NAMALWA (cell line): ENCODE measurements at regions not wholly inside any gene's neighbourhood (a gene's known extent, or its start where the extent isn't known, plus 50 kb on each side); places are given as distances from the start of the nearest gene placed in this dataset.

Experiments used
- DNase-seq: peaks from one replicate; pipeline ENCODE4 v3.0.0-alpha.2; 2015; ENCODE audit warnings: low spot score

- DNase-seq: no peak
Measured at GRCh38 chr12:19053218-19053617, 76.3 kb upstream of the PLEKHA5 start.

- DNase-seq: no peak
Measured at GRCh38 chr12:19054035-19054434, 75.5 kb upstream of the PLEKHA5 start.

- DNase-seq: no peak
Measured at GRCh38 chr12:19055589-19055988, 73.9 kb upstream of the PLEKHA5 start.

- no peak for DNase-seq
Measured at GRCh38 chr12:19058235-19059021, 71.1 kb upstream of the PLEKHA5 start.

- DNase-seq: no peak
Measured at GRCh38 chr12:19064713-19065112, 64.8 kb upstream of the PLEKHA5 start.

- no peak for DNase-seq
Measured at GRCh38 chr12:19065223-19065622, 64.3 kb upstream of the PLEKHA5 start.

GRCh38 chr12:19065871-19066270 lies 63.7 kb upstream of the PLEKHA5 start:
- no peak for DNase-seq

- DNase-seq: no peak
Measured at GRCh38 chr12:19066475-19067001, 63.0 kb upstream of the PLEKHA5 start.

- no peak for DNase-seq
Measured at GRCh38 chr12:19068137-19068536, 61.4 kb upstream of the PLEKHA5 start.

GRCh38 chr12:19070341-19070740 lies 59.2 kb upstream of the PLEKHA5 start:
- DNase-seq: no peak

- DNase-seq: no peak
Measured at GRCh38 chr12:19074700-19075099, 54.8 kb upstream of the PLEKHA5 start.

GRCh38 chr12:19075711-19076340 lies 53.7 kb upstream of the PLEKHA5 start:
- DNase-seq: no peak
